ENCODE measurements at regions not wholly inside any gene's neighbourhood (a gene's known extent, or its start where the extent isn't known, plus 50 kb on each side); places are given as distances from the start of the nearest gene placed in this dataset.

- DNase-seq (ENCODE audit: low read depth) = no peak
Measured at GRCh38 chr1:163885510-163885909, 563.8 kb downstream of the NUF2 start.

GRCh38 chr1:163896001-163896400 lies 574.2 kb downstream of the NUF2 start:
- DNase-seq (ENCODE audit: low read depth) = no peak

- no peak for DNase-seq (ENCODE audit: low read depth)
Measured at GRCh38 chr1:163897412-163898155, 575.8 kb downstream of the NUF2 start.

GRCh38 chr1:163906283-163906682 lies 584.5 kb downstream of the NUF2 start:
- no peak for DNase-seq (ENCODE audit: low read depth)

- no peak for DNase-seq (ENCODE audit: low read depth)
Measured at GRCh38 chr1:163912170-163912884, 590.6 kb downstream of the NUF2 start.

GRCh38 chr1:163914785-163915413 lies 593.1 kb downstream of the NUF2 start:
- no peak for DNase-seq (ENCODE audit: low read depth)

- no peak for DNase-seq (ENCODE audit: low read depth)
Measured at GRCh38 chr1:163922743-163923201, 601.0 kb downstream of the NUF2 start.

GRCh38 chr1:163924041-163924440 lies 602.3 kb downstream of the NUF2 start:
- DNase-seq (ENCODE audit: low read depth) = no peak

GRCh38 chr1:163927493-163927892 lies 605.7 kb downstream of the NUF2 start:
- no peak for DNase-seq (ENCODE audit: low read depth)

GRCh38 chr1:163928069-163928468 lies 606.3 kb downstream of the NUF2 start:
- no peak for DNase-seq (ENCODE audit: low read depth)

- no peak for DNase-seq (ENCODE audit: low read depth)
Measured at GRCh38 chr1:163928651-163929050, 606.9 kb downstream of the NUF2 start.

GRCh38 chr1:163932901-163933300 lies 611.1 kb downstream of the NUF2 start:
- DNase-seq (ENCODE audit: low read depth) = no peak

- no peak for DNase-seq (ENCODE audit: low read depth)
Measured at GRCh38 chr1:163933437-163933836, 611.7 kb downstream of the NUF2 start.

- no peak for DNase-seq (ENCODE audit: low read depth)
Measured at GRCh38 chr1:163935738-163936374, 614.1 kb downstream of the NUF2 start.

- DNase-seq (ENCODE audit: low read depth) = no peak
Measured at GRCh38 chr1:163959622-163960021, 599.4 kb upstream of the PBX1 start.

- no peak for DNase-seq (ENCODE audit: low read depth)
Measured at GRCh38 chr1:163970151-163970550, 588.8 kb upstream of the PBX1 start.

- no peak for DNase-seq (ENCODE audit: low read depth)
Measured at GRCh38 chr1:163970699-163971098, 588.3 kb upstream of the PBX1 start.

- no peak for DNase-seq (ENCODE audit: low read depth)
Measured at GRCh38 chr1:163973586-163973985, 585.4 kb upstream of the PBX1 start.

- DNase-seq (ENCODE audit: low read depth) = no peak
Measured at GRCh38 chr1:163974120-163974519, 584.9 kb upstream of the PBX1 start.

GRCh38 chr1:163980394-163980793 lies 578.6 kb upstream of the PBX1 start:
- DNase-seq (ENCODE audit: low read depth) = no peak

GRCh38 chr1:163981500-163982030 lies 577.4 kb upstream of the PBX1 start:
- no peak for DNase-seq (ENCODE audit: low read depth)

GRCh38 chr1:163983097-163983496 lies 575.9 kb upstream of the PBX1 start:
- no peak for DNase-seq (ENCODE audit: low read depth)

All from activated T-cell treated with anti-CD3 and anti-CD28 coated beads for 24 hours (primary cell).